Astrocyte of the spinal cord (primary cell): ENCODE measurements at regions not wholly inside any gene's neighbourhood (a gene's known extent, or its start where the extent isn't known, plus 50 kb on each side); places are given as distances from the start of the nearest gene placed in this dataset.

Experiments used
- DNase-seq: peaks from one replicate; pipeline ENCODE4 v3.0.0; 2011; ENCODE audit warnings: low read depth, low spot score
- H3K4me3 ChIP-seq: 2 replicates; pipeline ENCODE4 v1.5.1; 2011; ENCODE audit warnings: low read depth, mild to moderate bottlenecking, low read length, moderate library complexity
- CTCF ChIP-seq: IDR thresholded peaks from 2 replicates; pipeline ENCODE4 v1.5.1; 2012; ENCODE audit warnings: low read depth, mild to moderate bottlenecking, low read length, inconsistent platforms
- in situ Hi-C: cut with HindIII; loops from 2 replicates; pipeline ENCODE4 v1.10.0; 2017; ENCODE audit warnings: low sequenced_read_pairs

GRCh38 chr7:16095171-16095950 lies 326.0 kb downstream of the CRPPA start:
- no peak overlapping the region for H3K4me3 ChIP-seq
- in situ Hi-C loops, result no loop called here
- DNase-seq, result no peak
- TF ChIP-seq CTCF, result no peak

- no peak for TF ChIP-seq CTCF
- no peak overlapping the region for H3K4me3 ChIP-seq
- DNase-seq, result no peak
- in situ Hi-C loops, result no loop called here
Measured at GRCh38 chr7:16094651-16095050, 326.7 kb downstream of the CRPPA start.

- in situ Hi-C loops, result no loop called here
- no peak for TF ChIP-seq CTCF
- H3K4me3 ChIP-seq, result no peak overlapping the region
- no peak for DNase-seq
Measured at GRCh38 chr7:16092711-16093110, 328.6 kb downstream of the CRPPA start.

GRCh38 chr7:16091701-16092310 lies 329.5 kb downstream of the CRPPA start:
- H3K4me3 ChIP-seq, result no peak overlapping the region
- in situ Hi-C loops, result no loop called here
- no peak for DNase-seq
- TF ChIP-seq CTCF, result no peak

GRCh38 chr7:16089801-16090200 lies 331.5 kb downstream of the CRPPA start:
- in situ Hi-C loops, result no loop called here
- DNase-seq, result no peak
- no peak for TF ChIP-seq CTCF
- no peak overlapping the region for H3K4me3 ChIP-seq

GRCh38 chr7:16089191-16089590 lies 332.1 kb downstream of the CRPPA start:
- DNase-seq, result no peak
- H3K4me3 ChIP-seq, result no peak overlapping the region
- no peak for TF ChIP-seq CTCF
- in situ Hi-C loops, result no loop called here
